Sigmoid colon (tissue), 6 donors: ENCODE measurements at regions not wholly inside any gene's neighbourhood (a gene's known extent, or its start where the extent isn't known, plus 50 kb on each side); places are given as distances from the start of the nearest gene placed in this dataset.

Source experiments
- DNase-seq: peaks from one replicate; pipeline ENCODE4 v3.0.0-alpha.2; 2019
- H3K27ac ChIP-seq, 4 donors: fragments of 200-600 bp; sonication (generic); one replicate each; pipeline ENCODE4 v1.5.1; 2016 to 2019; ENCODE audit warnings: mild to moderate bottlenecking in 1 of 4
- H3K27me3 ChIP-seq, 3 donors: fragments of 200-600 bp; sonication (generic); one replicate each; pipeline ENCODE4 v1.5.1; 2019; ENCODE audit warnings: mild to moderate bottlenecking in 1 of 3
- H3K36me3 ChIP-seq, 4 donors: fragments of 200-600 bp; sonication (generic); one replicate each; pipeline ENCODE4 v1.5.1; 2016 to 2019
- H3K4me1 ChIP-seq, 4 donors: fragments of 200-600 bp; sonication (generic); one replicate each; pipeline ENCODE4 v1.5.1; 2017 to 2019
- H3K4me3 ChIP-seq, 4 donors: fragments of 200-600 bp; sonication (generic); one replicate each; pipeline ENCODE4 v1.5.1; 2017 to 2019; ENCODE audit warnings: mild to moderate bottlenecking in 2 of 4, moderate library complexity in 1 of 4
- H3K9me3 ChIP-seq, 4 donors: fragments of 200-600 bp in 3 of 4; sonication (generic) in 3 of 4; one replicate each; pipeline versions ENCODE4 v1.5.1 to v1.6.1; 2013 to 2019
- CTCF ChIP-seq, 4 experiments: fragments of 450-650 bp in 3 of 4; fragments of 200-600 bp in 1 of 4; IDR thresholded peaks; one replicate each; pipeline ENCODE4 v1.5.1; 2016 to 2019; ENCODE audit warnings: antibody characterized with exemption in 4 of 4, mild to moderate bottlenecking in 3 of 4, moderate library complexity in 2 of 4
- EP300 ChIP-seq, 4 donors: sonication (generic); formaldehyde crosslinking; IDR thresholded peaks; one replicate each; pipeline ENCODE4 v1.6.1; 2017; ENCODE audit warnings: antibody characterized with exemption in 4 of 4
- POLR2A ChIP-seq, 2 donors: fragments of 450-650 bp; IDR thresholded peaks; one replicate each; pipeline ENCODE4 v1.6.1; 2016; ENCODE audit warnings: antibody characterized with exemption in 2 of 2, mild to moderate bottlenecking in 2 of 2, moderate library complexity in 2 of 2
- POLR2AphosphoS5 ChIP-seq, 4 donors: sonication (generic); formaldehyde crosslinking; IDR thresholded peaks; one replicate each; pipeline ENCODE4 v1.6.1; 2017; ENCODE audit warnings: antibody characterized with exemption in 4 of 4
- WGBS, 2 donors: extraction: QIAGEN DNeasy Blood & Tissue Kit; methylation state at CpG; one replicate each; pipeline ENCODE4 v1.1.7; 2013; 5-methylcytosine and 5-hydroxymethylcytosine counted together
- intact Hi-C: fragments of 100-400 bp; cut with DNase I; formaldehyde crosslinking; loops from one replicate; pipeline ENCODE4 v1.15.1; 2023
- donor health status: healthy with polysubstance abuse.
- donor health status: healthy.

- Histone ChIP-seq H3K27ac (no peak overlapping the region), H3K27me3 (no peaks in the 10 kb centered on the region), H3K4me1 (no peaks in the 10 kb centered on the region), H3K9me3 (no peaks in the 10 kb centered on the region), H3K36me3 (no peaks in the 10 kb centered on the region), H3K4me3 (no peak overlapping the region)
- DNase-seq: no peak
- intact Hi-C loops: no loop called here
- 54 to 61% methylated on average over 2 of the region's 2 CpGs for WGBS, 2 donors
- TF ChIP-seq CTCF (IDR thresholded peaks at IDR 0.05) (no peak), EP300 (IDR thresholded peaks at IDR 0.05) (no peak), POLR2A (IDR thresholded peaks at IDR 0.05) (no peak), POLR2AphosphoS5 (IDR thresholded peaks at IDR 0.05) (no peak)
These were observed 566.8 kb upstream of the AADAT start for GRCh38 chr4:170656506-170656905.

GRCh38 chr4:170652571-170652970, 562.8 kb upstream of the AADAT start:
- no peaks in the 10 kb centered on the region for H3K4me1 ChIP-seq
- H3K4me3 ChIP-seq: no peak overlapping the region
- TF ChIP-seq POLR2AphosphoS5 (IDR thresholded peaks at IDR 0.05) (no peak), EP300 (IDR thresholded peaks at IDR 0.05) (no peak), POLR2A (IDR thresholded peaks at IDR 0.05) (no peak), CTCF (IDR thresholded peaks at IDR 0.05) (no peak)
- no peak overlapping the region for H3K27ac ChIP-seq
- no peaks in the 10 kb centered on the region for H3K36me3 ChIP-seq
- intact Hi-C loops: no loop called here
- no peak for DNase-seq
- no peaks in the 10 kb centered on the region for H3K9me3 ChIP-seq
- H3K27me3 ChIP-seq: no peaks in the 10 kb centered on the region

- Histone ChIP-seq H3K9me3 (no peaks in the 10 kb centered on the region), H3K4me3 (no peak overlapping the region), H3K4me1 (no peaks in the 10 kb centered on the region), H3K27ac (no peak overlapping the region), H3K27me3 (no peaks in the 10 kb centered on the region), H3K36me3 (no peaks in the 10 kb centered on the region)
- no peak for TF ChIP-seq POLR2A (IDR thresholded peaks at IDR 0.05)
- no peak for TF ChIP-seq CTCF (IDR thresholded peaks at IDR 0.05)
- no peak for TF ChIP-seq EP300 (IDR thresholded peaks at IDR 0.05)
- TF ChIP-seq POLR2AphosphoS5 (IDR thresholded peaks at IDR 0.05): no peak
- 53 to 73% methylated on average over 1 of the region's 1 CpG for WGBS, 2 donors
- intact Hi-C loops: no loop called here
- DNase-seq: no peak
These were observed 562.0 kb upstream of the AADAT start for GRCh38 chr4:170651786-170652185.

- intact Hi-C loops: no loop called here
- WGBS, 2 donors: 92% methylated on average over 2 of the region's 2 CpGs
- Histone ChIP-seq H3K9me3 (peaks cover 0 to 5% (median 0%) of the 10 kb centered on the region in 4 donors), H3K27me3 (no peaks in the 10 kb centered on the region), H3K4me3 (no peak overlapping the region), H3K27ac (no peak overlapping the region), H3K36me3 (no peaks in the 10 kb centered on the region), H3K4me1 (no peaks in the 10 kb centered on the region)
- DNase-seq: no peak
- TF ChIP-seq POLR2A (IDR thresholded peaks at IDR 0.05) (no peak), CTCF (IDR thresholded peaks at IDR 0.05) (no peak), POLR2AphosphoS5 (IDR thresholded peaks at IDR 0.05) (no peak), EP300 (IDR thresholded peaks at IDR 0.05) (no peak)
These were observed 537.7 kb upstream of the AADAT start for GRCh38 chr4:170627418-170627817.

- intact Hi-C loops: no loop called here
- Histone ChIP-seq H3K27ac (no peak overlapping the region), H3K9me3 (no peaks in the 10 kb centered on the region), H3K36me3 (no peaks in the 10 kb centered on the region), H3K4me1 (no peaks in the 10 kb centered on the region), H3K27me3 (no peaks in the 10 kb centered on the region), H3K4me3 (no peak overlapping the region)
- no peak for DNase-seq
- TF ChIP-seq CTCF (IDR thresholded peaks at IDR 0.05): no peak
- no peak for TF ChIP-seq POLR2A (IDR thresholded peaks at IDR 0.05)
- TF ChIP-seq EP300 (IDR thresholded peaks at IDR 0.05): no peak
- TF ChIP-seq POLR2AphosphoS5 (IDR thresholded peaks at IDR 0.05): no peak
- WGBS, 2 donors: 55 to 73% methylated on average over 7 of the region's 7 CpGs
These were observed 534.1 kb upstream of the AADAT start for GRCh38 chr4:170623899-170624298.
